ENCODE measurements at regions not wholly inside any gene's neighbourhood (a gene's known extent, or its start where the extent isn't known, plus 50 kb on each side); places are given as distances from the start of the nearest gene placed in this dataset.

- H3K9me3 ChIP-seq (replicated peaks in 1 of 2; ENCODE audit: control insufficient read depth in 1 of 2, insufficient read depth in 1 of 2, low read length in 2 of 2) = no peaks in the 10 kb centered on the region
- no peaks in the 10 kb centered on the region for H3K27me3 ChIP-seq (ENCODE audit: control insufficient read depth in 2 of 2, insufficient read depth in 2 of 2, low read length in 2 of 2)
- no peak overlapping the region for H3K9ac ChIP-seq (ENCODE audit: insufficient read depth, low read length, poor library complexity, severe bottlenecking)
- H2AFZ ChIP-seq (ENCODE audit: insufficient read depth, low read depth, low read length, poor library complexity, severe bottlenecking) = no peak overlapping the region
- intact Hi-C loops (cut with micrococcal nuclease) = no loop called here
- Mint-ChIP-seq H3K27me3 (ENCODE audit: low read depth in 3 of 3) (peaks cover 1 to 2% (median 2%) of the 10 kb centered on the region in 3 donors), H3K9me3 (peaks cover 0 to 3% (median 2%) of the 10 kb centered on the region in 7 donors), H3K36me3 (no peaks in the 10 kb centered on the region), H3K4me1 (no peaks in the 10 kb centered on the region), H3K27ac (no peak overlapping the region), H3K4me3 (no peak overlapping the region)
- no peaks in the 10 kb centered on the region for H3K79me2 ChIP-seq (ENCODE audit: insufficient read depth, low read length)
- H3K4me3 ChIP-seq (replicated peaks in 1 of 3; ENCODE audit: low read depth in 2 of 3, low read length in 3 of 3) = no peak overlapping the region
- H4K20me1 ChIP-seq (ENCODE audit: insufficient read depth, low read length) = no peaks in the 10 kb centered on the region
- no peaks in the 10 kb centered on the region for H3K36me3 ChIP-seq (replicated peaks in 1 of 2; ENCODE audit: control insufficient read depth in 1 of 2, insufficient read depth in 2 of 2, low read length in 2 of 2)
- H3K4me1 ChIP-seq (ENCODE audit: control insufficient read depth in 1 of 2, insufficient read depth in 2 of 2, low read length in 2 of 2) = no peaks in the 10 kb centered on the region
- no peak for DNase-seq
- no peak overlapping the region for H3K27ac ChIP-seq (ENCODE audit: low read depth in 1 of 2, low read length in 2 of 2)
- H3K4me2 ChIP-seq (replicated peaks; ENCODE audit: extremely low read depth, low read length, poor library complexity, severe bottlenecking) = no peak overlapping the region
- WGBS (ENCODE audit: insufficient coverage) = 80% methylated on average over 9 of the region's 9 CpGs
- TF ChIP-seq CTCF (IDR thresholded peaks at IDR 0.05) = no peak
These were observed 1389.1 kb upstream of the TMEFF2 start for GRCh38 chr2:193583638-193584400.

DNA sequence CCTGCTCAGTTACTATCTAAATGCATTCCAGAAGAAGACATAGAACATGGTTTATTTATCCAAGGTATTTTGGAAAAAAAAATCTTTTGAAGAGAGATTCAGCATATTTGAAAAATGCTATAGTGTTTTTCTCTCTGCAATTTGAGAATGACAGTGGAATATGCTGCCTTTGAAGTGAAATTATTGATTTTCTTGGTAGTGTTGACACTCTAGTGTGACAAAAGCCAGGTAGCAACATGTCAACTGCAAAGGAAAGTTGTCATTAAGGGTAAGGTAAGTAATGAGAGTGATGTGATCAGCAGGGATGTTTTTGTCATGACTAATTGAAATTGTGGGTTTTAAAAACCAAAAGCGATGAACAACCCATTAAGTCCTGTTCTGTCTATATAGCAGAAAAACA lies 1387.1 kb upstream of the TMEFF2 start:
- no peak overlapping the region for H3K4me3 Mint-ChIP-seq
- intact Hi-C loops (cut with micrococcal nuclease) = no loop called here
- no peak overlapping the region for H3K27ac ChIP-seq (ENCODE audit: low read depth in 1 of 2, low read length in 2 of 2)

More for the DNA sequence above, 1387.1 kb upstream of the TMEFF2 start:
- no peak overlapping the region for H3K4me3 ChIP-seq (replicated peaks in 1 of 3; ENCODE audit: low read depth in 2 of 3, low read length in 3 of 3)
- H2AFZ ChIP-seq (ENCODE audit: insufficient read depth, low read depth, low read length, poor library complexity, severe bottlenecking) = no peak overlapping the region
- Mint-ChIP-seq H3K9me3 (peaks cover 0 to 8% (median 3%) of the 10 kb centered on the region in 7 donors), H3K27me3 (ENCODE audit: low read depth in 3 of 3) (peaks cover 1 to 2% (median 2%) of the 10 kb centered on the region in 3 donors), H3K4me1 (no peaks in the 10 kb centered on the region), H3K27ac (no peak overlapping the region), H3K36me3 (no peaks in the 10 kb centered on the region)
- no peak for DNase-seq
- no peaks in the 10 kb centered on the region for H3K79me2 ChIP-seq (ENCODE audit: insufficient read depth, low read length)
- H3K9ac ChIP-seq (ENCODE audit: insufficient read depth, low read length, poor library complexity, severe bottlenecking) = no peak overlapping the region
- no peak overlapping the region for H3K4me2 ChIP-seq (replicated peaks; ENCODE audit: extremely low read depth, low read length, poor library complexity, severe bottlenecking)
- no peaks in the 10 kb centered on the region for H3K4me1 ChIP-seq (ENCODE audit: control insufficient read depth in 1 of 2, insufficient read depth in 2 of 2, low read length in 2 of 2)
- H3K36me3 ChIP-seq (replicated peaks in 1 of 2; ENCODE audit: control insufficient read depth in 1 of 2, insufficient read depth in 2 of 2, low read length in 2 of 2) = no peaks in the 10 kb centered on the region
- no peaks in the 10 kb centered on the region for H3K9me3 ChIP-seq (replicated peaks in 1 of 2; ENCODE audit: control insufficient read depth in 1 of 2, insufficient read depth in 1 of 2, low read length in 2 of 2)
- no peak for TF ChIP-seq CTCF (IDR thresholded peaks at IDR 0.05)
- H4K20me1 ChIP-seq (ENCODE audit: insufficient read depth, low read length) = no peaks in the 10 kb centered on the region
- WGBS (ENCODE audit: insufficient coverage) = no CpG with 5 or more reads among the region's 1 CpG
- H3K27me3 ChIP-seq (ENCODE audit: control insufficient read depth in 2 of 2, insufficient read depth in 2 of 2, low read length in 2 of 2) = no peaks in the 10 kb centered on the region

Data from CD14-positive monocyte (primary cell).